Neural progenitor cell (in vitro differentiated cells): ENCODE measurements at regions not wholly inside any gene's neighbourhood (a gene's known extent, or its start where the extent isn't known, plus 50 kb on each side); places are given as distances from the start of the nearest gene placed in this dataset.
A peak's percentile ranks its signal among the peaks of the same experiment; 100 is the strongest.

Source experiments
- EZH2 ChIP-seq: fragments of 200-600 bp; sonication (generic); IDR thresholded peaks from 2 replicates; pipeline ENCODE4 v1.6.1; 2017; ENCODE audit warnings: antibody characterized with exemption, mild to moderate bottlenecking, moderate library complexity
- EZH2phosphoT487 ChIP-seq: fragments of 200-600 bp; sonication (generic); IDR thresholded peaks from 2 replicates; pipeline ENCODE4 v1.6.1; 2017; ENCODE audit warnings: antibody characterized with exemption
- TF ChIP-seq, protein P1 (sequence below): fragments of 200-600 bp; sonication (generic); IDR thresholded peaks from 2 replicates; pipeline ENCODE4 v1.5.1; 2017; ENCODE audit warnings: antibody characterized with exemption, mild to moderate bottlenecking

DNA sequence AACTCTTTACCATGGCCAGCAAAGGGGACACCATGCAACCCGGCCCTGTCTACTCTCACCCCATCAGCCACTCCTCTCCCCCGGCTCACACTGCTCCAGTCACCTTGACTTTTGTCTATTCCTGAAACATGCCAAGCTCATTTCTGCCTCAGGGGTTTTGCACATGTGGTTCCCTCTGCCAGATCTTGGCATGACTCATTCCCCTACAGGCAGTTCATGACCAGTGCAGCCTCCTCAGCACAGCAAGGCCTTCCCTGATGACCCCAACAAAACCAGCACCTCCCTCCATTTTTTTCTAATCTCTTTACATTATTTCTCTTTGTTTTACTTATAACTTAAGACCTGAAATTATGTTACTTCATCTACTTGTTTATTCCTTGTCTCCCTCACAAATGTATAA is 58.6 kb upstream of the GJB5 start:
- TF ChIP-seq, protein P1, sequence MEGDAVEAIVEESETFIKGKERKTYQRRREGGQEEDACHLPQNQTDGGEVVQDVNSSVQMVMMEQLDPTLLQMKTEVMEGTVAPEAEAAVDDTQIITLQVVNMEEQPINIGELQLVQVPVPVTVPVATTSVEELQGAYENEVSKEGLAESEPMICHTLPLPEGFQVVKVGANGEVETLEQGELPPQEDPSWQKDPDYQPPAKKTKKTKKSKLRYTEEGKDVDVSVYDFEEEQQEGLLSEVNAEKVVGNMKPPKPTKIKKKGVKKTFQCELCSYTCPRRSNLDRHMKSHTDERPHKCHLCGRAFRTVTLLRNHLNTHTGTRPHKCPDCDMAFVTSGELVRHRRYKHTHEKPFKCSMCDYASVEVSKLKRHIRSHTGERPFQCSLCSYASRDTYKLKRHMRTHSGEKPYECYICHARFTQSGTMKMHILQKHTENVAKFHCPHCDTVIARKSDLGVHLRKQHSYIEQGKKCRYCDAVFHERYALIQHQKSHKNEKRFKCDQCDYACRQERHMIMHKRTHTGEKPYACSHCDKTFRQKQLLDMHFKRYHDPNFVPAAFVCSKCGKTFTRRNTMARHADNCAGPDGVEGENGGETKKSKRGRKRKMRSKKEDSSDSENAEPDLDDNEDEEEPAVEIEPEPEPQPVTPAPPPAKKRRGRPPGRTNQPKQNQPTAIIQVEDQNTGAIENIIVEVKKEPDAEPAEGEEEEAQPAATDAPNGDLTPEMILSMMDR = peak; percentile 10
- TF ChIP-seq EZH2phosphoT487 (no peak), EZH2 (no peak)
